ENCODE measurements at regions not wholly inside any gene's neighbourhood (a gene's known extent, or its start where the extent isn't known, plus 50 kb on each side); places are given as distances from the start of the nearest gene placed in this dataset.

DNA sequence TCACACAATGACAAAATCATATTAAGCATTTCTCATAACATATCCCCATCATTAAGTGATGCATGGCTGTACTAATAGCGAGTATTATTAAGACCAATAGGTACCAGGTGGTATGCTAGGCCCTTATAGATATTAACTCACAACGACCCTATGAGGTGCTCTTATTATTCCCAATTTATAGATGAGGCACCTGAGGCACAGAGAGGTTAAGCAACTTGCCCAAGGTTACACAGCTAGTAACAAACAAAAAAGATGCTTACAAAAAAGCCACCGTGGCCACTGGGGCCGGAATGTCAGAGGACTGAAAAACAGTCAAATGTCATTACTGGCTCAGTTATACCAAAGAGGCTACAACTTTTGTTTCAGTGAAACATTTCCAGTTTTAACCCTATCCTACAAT, 96.0 kb downstream of the OR13A1 start:
- H3K9me2 ChIP-seq (replicated peaks; ENCODE audit: insufficient read depth), result no peaks in the 10 kb centered on the region
- H3K4me3 ChIP-seq, result no peak overlapping the region
- no peaks in the 10 kb centered on the region for H3K9me3 ChIP-seq (ENCODE audit: low read depth)
- H3K4me1 ChIP-seq (ENCODE audit: insufficient read depth), result no peaks in the 10 kb centered on the region
- no peak overlapping the region for H3K27ac ChIP-seq
- H3K4me2 ChIP-seq, result no peak overlapping the region
- no peak overlapping the region for H2AFZ ChIP-seq
- WGBS (ENCODE audit: low lambda C conversion rate, missing lambda C conversion rate), result 75% methylated on average over 4 of the region's 4 CpGs
- H4K20me1 ChIP-seq (ENCODE audit: insufficient read depth, poor library complexity, severe bottlenecking), result no peaks in the 10 kb centered on the region
- no peaks in the 10 kb centered on the region for H3K79me2 ChIP-seq
- H3K36me3 ChIP-seq (replicated peaks; ENCODE audit: insufficient read depth, low read depth), result no peaks in the 10 kb centered on the region
- no peaks in the 10 kb centered on the region for H3K27me3 ChIP-seq
- TF ChIP-seq, protein P1, sequence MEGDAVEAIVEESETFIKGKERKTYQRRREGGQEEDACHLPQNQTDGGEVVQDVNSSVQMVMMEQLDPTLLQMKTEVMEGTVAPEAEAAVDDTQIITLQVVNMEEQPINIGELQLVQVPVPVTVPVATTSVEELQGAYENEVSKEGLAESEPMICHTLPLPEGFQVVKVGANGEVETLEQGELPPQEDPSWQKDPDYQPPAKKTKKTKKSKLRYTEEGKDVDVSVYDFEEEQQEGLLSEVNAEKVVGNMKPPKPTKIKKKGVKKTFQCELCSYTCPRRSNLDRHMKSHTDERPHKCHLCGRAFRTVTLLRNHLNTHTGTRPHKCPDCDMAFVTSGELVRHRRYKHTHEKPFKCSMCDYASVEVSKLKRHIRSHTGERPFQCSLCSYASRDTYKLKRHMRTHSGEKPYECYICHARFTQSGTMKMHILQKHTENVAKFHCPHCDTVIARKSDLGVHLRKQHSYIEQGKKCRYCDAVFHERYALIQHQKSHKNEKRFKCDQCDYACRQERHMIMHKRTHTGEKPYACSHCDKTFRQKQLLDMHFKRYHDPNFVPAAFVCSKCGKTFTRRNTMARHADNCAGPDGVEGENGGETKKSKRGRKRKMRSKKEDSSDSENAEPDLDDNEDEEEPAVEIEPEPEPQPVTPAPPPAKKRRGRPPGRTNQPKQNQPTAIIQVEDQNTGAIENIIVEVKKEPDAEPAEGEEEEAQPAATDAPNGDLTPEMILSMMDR (IDR thresholded peaks at IDR 0.05; ENCODE audit: poor library complexity), result no peak
- TF ChIP-seq EZH2phosphoT487 (IDR thresholded peaks at IDR 0.05; ENCODE audit: low read depth, severe bottlenecking, unreplicated experiment) (no peak), EZH2 (IDR thresholded peaks at IDR 0.05; ENCODE audit: borderline replicate concordance) (no peak)
- no peak for DNase-seq (ENCODE audit: low spot score)

- no peak overlapping the region for H3K27ac ChIP-seq
- H3K4me3 ChIP-seq, result no peak overlapping the region
- no peaks in the 10 kb centered on the region for H4K20me1 ChIP-seq (ENCODE audit: insufficient read depth, poor library complexity, severe bottlenecking)
- H3K27me3 ChIP-seq, result peaks cover 10% of the 10 kb centered on the region
- H3K4me1 ChIP-seq (ENCODE audit: insufficient read depth), result no peaks in the 10 kb centered on the region
- TF ChIP-seq EZH2phosphoT487 (IDR thresholded peaks at IDR 0.05; ENCODE audit: low read depth, severe bottlenecking, unreplicated experiment) (no peak), EZH2 (IDR thresholded peaks at IDR 0.05; ENCODE audit: borderline replicate concordance) (no peak)
- TF ChIP-seq, protein P1 (IDR thresholded peaks at IDR 0.05; ENCODE audit: poor library complexity), result no peak
- no peak overlapping the region for H2AFZ ChIP-seq
- DNase-seq (ENCODE audit: low spot score), result no peak
- no peaks in the 10 kb centered on the region for H3K9me3 ChIP-seq (ENCODE audit: low read depth)
- no peaks in the 10 kb centered on the region for H3K79me2 ChIP-seq
- H3K4me2 ChIP-seq, result no peak overlapping the region
- H3K9me2 ChIP-seq (replicated peaks; ENCODE audit: insufficient read depth), result no peaks in the 10 kb centered on the region
- no peaks in the 10 kb centered on the region for H3K36me3 ChIP-seq (replicated peaks; ENCODE audit: insufficient read depth, low read depth)
These were observed 94.5 kb downstream of the OR13A1 start for GRCh38 chr10:45220931-45221330.

DNA sequence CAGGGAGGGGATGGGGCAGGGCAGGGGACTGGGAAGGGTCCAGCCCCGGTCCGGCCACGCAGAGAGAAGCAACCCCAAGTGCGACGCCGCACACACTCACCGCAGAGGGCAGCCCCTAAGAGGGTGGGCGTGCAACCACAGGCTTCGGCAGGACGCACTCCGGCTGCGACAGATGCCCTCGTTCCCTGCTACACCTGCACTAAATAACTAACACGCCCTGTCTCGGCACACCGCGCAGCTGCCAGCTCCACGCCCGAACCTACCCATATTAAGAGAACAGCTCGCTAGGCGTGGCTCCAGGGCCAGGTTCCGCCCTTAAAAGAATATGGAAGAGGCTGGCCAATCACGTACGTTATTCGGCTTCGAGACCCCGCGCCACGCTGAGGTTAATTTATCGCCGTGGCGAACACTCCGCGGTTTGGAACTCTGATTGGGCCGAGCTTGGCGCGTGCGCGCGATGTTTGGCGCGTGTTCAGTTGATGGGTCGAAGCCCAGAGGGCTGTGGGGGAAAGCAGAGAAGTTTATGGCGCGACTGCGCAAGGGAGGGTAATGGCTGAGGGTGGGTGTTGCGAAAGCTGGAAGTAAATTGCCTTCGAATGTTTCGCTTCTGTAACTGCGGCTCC, 91.1 kb downstream of the OR13A1 start:
- Histone ChIP-seq H2AFZ (no peak overlapping the region), H3K4me3 (no peak overlapping the region), H3K36me3 (replicated peaks; ENCODE audit: insufficient read depth, low read depth) (no peaks in the 10 kb centered on the region), H4K20me1 (ENCODE audit: insufficient read depth, poor library complexity, severe bottlenecking) (no peaks in the 10 kb centered on the region), H3K27me3 (peaks cover 15% of the 10 kb centered on the region), H3K9me2 (replicated peaks; ENCODE audit: insufficient read depth) (no peaks in the 10 kb centered on the region), H3K9me3 (ENCODE audit: low read depth) (no peaks in the 10 kb centered on the region), H3K4me1 (ENCODE audit: insufficient read depth) (no peaks in the 10 kb centered on the region), H3K27ac (no peak overlapping the region), H3K79me2 (no peaks in the 10 kb centered on the region), H3K4me2 (no peak overlapping the region)
- TF ChIP-seq EZH2 (IDR thresholded peaks at IDR 0.05; ENCODE audit: borderline replicate concordance) (no peak), EZH2phosphoT487 (IDR thresholded peaks at IDR 0.05; ENCODE audit: low read depth, severe bottlenecking, unreplicated experiment) (no peak)
- TF ChIP-seq, protein P1 (IDR thresholded peaks at IDR 0.05; ENCODE audit: poor library complexity), result no peak
- whole genome bisulfite sequencing (ENCODE audit: low lambda C conversion rate, missing lambda C conversion rate), result 95% methylated on average over 44 of the region's 50 CpGs
- no peak for DNase-seq (ENCODE audit: low spot score)

DNA sequence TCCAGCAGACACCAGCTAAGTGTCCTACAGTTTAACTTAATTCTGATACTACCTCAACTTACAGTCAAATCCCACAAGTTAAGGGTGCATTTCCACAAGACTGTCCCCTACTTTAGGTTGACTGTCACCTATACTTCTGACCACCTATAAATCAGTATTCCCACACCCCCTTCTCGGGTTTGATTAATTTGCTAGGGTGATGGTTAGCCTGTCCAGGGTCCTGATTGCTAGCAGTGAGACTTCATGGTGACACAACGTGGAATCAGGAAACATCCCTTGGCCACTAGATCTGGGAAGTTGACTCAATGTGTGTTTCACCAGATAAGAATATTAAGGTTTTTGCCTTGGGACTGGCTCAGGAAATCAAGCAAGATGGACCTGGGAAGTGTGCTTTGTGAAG, 88.4 kb downstream of the OR13A1 start:
- H3K27me3 ChIP-seq, result peaks cover 15% of the 10 kb centered on the region
- no peaks in the 10 kb centered on the region for H3K9me2 ChIP-seq (replicated peaks; ENCODE audit: insufficient read depth)
- no peak overlapping the region for H2AFZ ChIP-seq
- no peak overlapping the region for H3K27ac ChIP-seq
- no peak overlapping the region for H3K4me3 ChIP-seq
- H4K20me1 ChIP-seq (ENCODE audit: insufficient read depth, poor library complexity, severe bottlenecking), result no peaks in the 10 kb centered on the region
- WGBS (ENCODE audit: low lambda C conversion rate, missing lambda C conversion rate), result 79% methylated on average over 2 of the region's 2 CpGs
- H3K36me3 ChIP-seq (replicated peaks; ENCODE audit: insufficient read depth, low read depth), result no peaks in the 10 kb centered on the region
- H3K4me1 ChIP-seq (ENCODE audit: insufficient read depth), result no peaks in the 10 kb centered on the region
- DNase-seq (ENCODE audit: low spot score), result no peak
- H3K4me2 ChIP-seq, result no peak overlapping the region
- TF ChIP-seq EZH2phosphoT487 (IDR thresholded peaks at IDR 0.05; ENCODE audit: low read depth, severe bottlenecking, unreplicated experiment) (no peak), EZH2 (IDR thresholded peaks at IDR 0.05; ENCODE audit: borderline replicate concordance) (no peak)
- TF ChIP-seq, protein P1 (IDR thresholded peaks at IDR 0.05; ENCODE audit: poor library complexity), result no peak
- no peaks in the 10 kb centered on the region for H3K9me3 ChIP-seq (ENCODE audit: low read depth)
- no peaks in the 10 kb centered on the region for H3K79me2 ChIP-seq

Measured in hepatocyte (in vitro differentiated cells).